ENCODE measurements at regions not wholly inside any gene's neighbourhood (a gene's known extent, or its start where the extent isn't known, plus 50 kb on each side); places are given as distances from the start of the nearest gene placed in this dataset.

- DNase-seq (ENCODE audit: low spot score): no peak
Observed at GRCh38 chr2:144281476-144281875, 238.4 kb downstream of the ZEB2 start.

GRCh38 chr2:144280009-144280408 lies 239.9 kb downstream of the ZEB2 start:
- no peak for DNase-seq (ENCODE audit: low spot score)

- no peak for DNase-seq (ENCODE audit: low spot score)
Observed at GRCh38 chr2:144279165-144279564, 240.8 kb downstream of the ZEB2 start.

GRCh38 chr2:144277622-144278354 lies 242.1 kb downstream of the ZEB2 start:
- no peak for DNase-seq (ENCODE audit: low spot score)

- DNase-seq (ENCODE audit: low spot score): no peak
Observed at GRCh38 chr2:144275340-144275739, 244.6 kb downstream of the ZEB2 start.

GRCh38 chr2:144274131-144274530 lies 245.8 kb downstream of the ZEB2 start:
- DNase-seq (ENCODE audit: low spot score): no peak

GRCh38 chr2:144270951-144271350 lies 249.0 kb downstream of the ZEB2 start:
- DNase-seq (ENCODE audit: low spot score): no peak

- no peak for DNase-seq (ENCODE audit: low spot score)
Observed at GRCh38 chr2:144268036-144268678, 251.8 kb downstream of the ZEB2 start.

- DNase-seq (ENCODE audit: low spot score): no peak
Observed at GRCh38 chr2:144267239-144267638, 252.7 kb downstream of the ZEB2 start.

GRCh38 chr2:144265654-144266053 lies 254.3 kb downstream of the ZEB2 start:
- no peak for DNase-seq (ENCODE audit: low spot score)

- no peak for DNase-seq (ENCODE audit: low spot score)
Observed at GRCh38 chr2:144261966-144262365, 258.0 kb downstream of the ZEB2 start.

- DNase-seq (ENCODE audit: low spot score): no peak
Observed at GRCh38 chr2:144261336-144261735, 258.6 kb downstream of the ZEB2 start.

GRCh38 chr2:144259332-144259731 lies 260.6 kb downstream of the ZEB2 start:
- DNase-seq (ENCODE audit: low spot score): no peak

- no peak for DNase-seq (ENCODE audit: low spot score)
Observed at GRCh38 chr2:144258154-144258553, 261.8 kb downstream of the ZEB2 start.

- no peak for DNase-seq (ENCODE audit: low spot score)
Observed at GRCh38 chr2:144256996-144257707, 262.8 kb downstream of the ZEB2 start.

- no peak for DNase-seq (ENCODE audit: low spot score)
Observed at GRCh38 chr2:144254342-144255235, 265.3 kb downstream of the ZEB2 start.

GRCh38 chr2:144253743-144254142 lies 266.2 kb downstream of the ZEB2 start:
- no peak for DNase-seq (ENCODE audit: low spot score)

- no peak for DNase-seq (ENCODE audit: low spot score)
Observed at GRCh38 chr2:144252694-144253093, 267.2 kb downstream of the ZEB2 start.

- DNase-seq (ENCODE audit: low spot score): peak; percentile 9
Observed at GRCh38 chr2:144249035-144249637, 270.8 kb downstream of the ZEB2 start.

- no peak for DNase-seq (ENCODE audit: low spot score)
Observed at GRCh38 chr2:144248350-144249034, 271.4 kb downstream of the ZEB2 start.

GRCh38 chr2:144244938-144245337 lies 275.0 kb downstream of the ZEB2 start:
- no peak for DNase-seq (ENCODE audit: low spot score)

All from hepatic stellate cell (primary cell).